Adrenal gland (tissue), 5 donors: ENCODE measurements at regions not wholly inside any gene's neighbourhood (a gene's known extent, or its start where the extent isn't known, plus 50 kb on each side); places are given as distances from the start of the nearest gene placed in this dataset.

Experiments used
- POLR2A ChIP-seq, 2 donors: fragments of 450-650 bp; IDR thresholded peaks; one replicate each; pipeline ENCODE4 v1.6.1; 2017; ENCODE audit warnings: antibody characterized with exemption in 2 of 2, mild to moderate bottlenecking in 2 of 2, moderate library complexity in 1 of 2
- TF ChIP-seq, protein P1 (sequence below), 6 experiments: fragments of 450-650 bp in 4 of 6; fragments of 200-600 bp in 2 of 6; sonication (generic) in 1 of 6; IDR thresholded peaks; 1 replicate in 5 of 6; 2 replicates in 1 of 6; pipeline versions ENCODE4 v1.5.1 to v1.8.0; 2016 to 2021; ENCODE audit warnings: antibody characterized with exemption in 6 of 6, mild to moderate bottlenecking in 2 of 6, moderate library complexity in 1 of 6
- donor health status: DM: no; HTN: no; CAD: no.

- TF ChIP-seq POLR2A (IDR thresholded peaks at IDR 0.05) = no peak
- TF ChIP-seq, protein P1, sequence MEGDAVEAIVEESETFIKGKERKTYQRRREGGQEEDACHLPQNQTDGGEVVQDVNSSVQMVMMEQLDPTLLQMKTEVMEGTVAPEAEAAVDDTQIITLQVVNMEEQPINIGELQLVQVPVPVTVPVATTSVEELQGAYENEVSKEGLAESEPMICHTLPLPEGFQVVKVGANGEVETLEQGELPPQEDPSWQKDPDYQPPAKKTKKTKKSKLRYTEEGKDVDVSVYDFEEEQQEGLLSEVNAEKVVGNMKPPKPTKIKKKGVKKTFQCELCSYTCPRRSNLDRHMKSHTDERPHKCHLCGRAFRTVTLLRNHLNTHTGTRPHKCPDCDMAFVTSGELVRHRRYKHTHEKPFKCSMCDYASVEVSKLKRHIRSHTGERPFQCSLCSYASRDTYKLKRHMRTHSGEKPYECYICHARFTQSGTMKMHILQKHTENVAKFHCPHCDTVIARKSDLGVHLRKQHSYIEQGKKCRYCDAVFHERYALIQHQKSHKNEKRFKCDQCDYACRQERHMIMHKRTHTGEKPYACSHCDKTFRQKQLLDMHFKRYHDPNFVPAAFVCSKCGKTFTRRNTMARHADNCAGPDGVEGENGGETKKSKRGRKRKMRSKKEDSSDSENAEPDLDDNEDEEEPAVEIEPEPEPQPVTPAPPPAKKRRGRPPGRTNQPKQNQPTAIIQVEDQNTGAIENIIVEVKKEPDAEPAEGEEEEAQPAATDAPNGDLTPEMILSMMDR (IDR thresholded peaks at IDR 0.05) = no peak
Observed at GRCh38 chr2:176435729-176436128, 166.5 kb downstream of the MTX2 start.
